ENCODE measurements at regions not wholly inside any gene's neighbourhood (a gene's known extent, or its start where the extent isn't known, plus 50 kb on each side); places are given as distances from the start of the nearest gene placed in this dataset.
"Not testable (repeated sequence)": the region's sequence is repeated elsewhere in the genome, so short reads cannot be mapped to it uniquely, and the experiment has no call there.

DNA sequence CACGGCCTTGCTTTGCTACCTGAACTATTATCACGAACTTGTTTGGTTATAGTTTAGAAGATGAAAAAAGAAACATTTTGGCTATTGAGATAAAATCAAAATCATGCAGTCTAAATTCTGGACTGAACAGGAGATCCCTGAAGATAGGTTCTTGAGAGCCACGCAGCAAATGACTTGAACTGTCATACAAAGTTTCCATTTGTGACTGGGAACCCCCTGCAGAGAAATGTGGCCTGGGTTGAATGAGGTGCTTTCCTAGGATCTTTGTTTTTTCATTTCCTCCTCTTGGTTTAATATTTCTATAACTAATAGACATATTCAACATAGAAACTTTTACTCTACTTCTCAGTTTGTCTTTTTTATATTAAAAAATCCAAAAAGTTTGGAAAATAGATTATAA, 184.7 kb upstream of the TRPM3 start:
- no peak overlapping the region for H3K4me3 ChIP-seq (ENCODE audit: low read depth, low read length)
- DNase-seq (ENCODE audit: low read depth) = no peak
- TF ChIP-seq, protein P1, sequence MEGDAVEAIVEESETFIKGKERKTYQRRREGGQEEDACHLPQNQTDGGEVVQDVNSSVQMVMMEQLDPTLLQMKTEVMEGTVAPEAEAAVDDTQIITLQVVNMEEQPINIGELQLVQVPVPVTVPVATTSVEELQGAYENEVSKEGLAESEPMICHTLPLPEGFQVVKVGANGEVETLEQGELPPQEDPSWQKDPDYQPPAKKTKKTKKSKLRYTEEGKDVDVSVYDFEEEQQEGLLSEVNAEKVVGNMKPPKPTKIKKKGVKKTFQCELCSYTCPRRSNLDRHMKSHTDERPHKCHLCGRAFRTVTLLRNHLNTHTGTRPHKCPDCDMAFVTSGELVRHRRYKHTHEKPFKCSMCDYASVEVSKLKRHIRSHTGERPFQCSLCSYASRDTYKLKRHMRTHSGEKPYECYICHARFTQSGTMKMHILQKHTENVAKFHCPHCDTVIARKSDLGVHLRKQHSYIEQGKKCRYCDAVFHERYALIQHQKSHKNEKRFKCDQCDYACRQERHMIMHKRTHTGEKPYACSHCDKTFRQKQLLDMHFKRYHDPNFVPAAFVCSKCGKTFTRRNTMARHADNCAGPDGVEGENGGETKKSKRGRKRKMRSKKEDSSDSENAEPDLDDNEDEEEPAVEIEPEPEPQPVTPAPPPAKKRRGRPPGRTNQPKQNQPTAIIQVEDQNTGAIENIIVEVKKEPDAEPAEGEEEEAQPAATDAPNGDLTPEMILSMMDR (IDR thresholded peaks at IDR 0.05; ENCODE audit: low read depth, low read length, missing control alignments) = no peak

DNA sequence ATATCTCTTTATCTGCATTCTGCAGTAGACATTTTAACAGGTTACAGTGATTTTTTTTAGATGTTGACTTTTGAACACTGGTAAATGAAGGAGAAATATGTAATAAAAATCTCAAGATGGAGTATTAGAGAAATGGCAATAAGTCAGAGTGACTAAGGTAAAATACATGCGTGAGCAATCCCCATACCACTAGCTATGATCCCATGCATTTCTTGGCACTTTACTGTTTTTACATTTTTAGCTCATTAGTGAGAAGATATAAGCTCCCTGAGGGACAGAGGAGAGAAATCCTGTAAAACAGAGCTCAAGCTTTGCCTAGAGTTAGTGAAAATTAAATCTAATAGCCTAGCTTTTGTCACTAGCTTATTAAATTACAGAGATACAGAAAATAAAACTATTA, 181.9 kb upstream of the TRPM3 start:
- H3K4me3 ChIP-seq (ENCODE audit: low read depth, low read length) = no peak overlapping the region
- TF ChIP-seq, protein P1 (IDR thresholded peaks at IDR 0.05; ENCODE audit: low read depth, low read length, missing control alignments) = no peak
- DNase-seq (ENCODE audit: low read depth) = no peak

GRCh38 chr9:71302776-71303175, 181.4 kb upstream of the TRPM3 start:
- H3K4me3 ChIP-seq (ENCODE audit: low read depth, low read length) = no peak overlapping the region
- DNase-seq (ENCODE audit: low read depth) = no peak
- TF ChIP-seq, protein P1 (IDR thresholded peaks at IDR 0.05; ENCODE audit: low read depth, low read length, missing control alignments) = no peak

GRCh38 chr9:71295928-71296327, 174.5 kb upstream of the TRPM3 start:
- DNase-seq (ENCODE audit: low read depth) = no peak
- TF ChIP-seq, protein P1 (IDR thresholded peaks at IDR 0.05; ENCODE audit: low read depth, low read length, missing control alignments) = no peak

DNA sequence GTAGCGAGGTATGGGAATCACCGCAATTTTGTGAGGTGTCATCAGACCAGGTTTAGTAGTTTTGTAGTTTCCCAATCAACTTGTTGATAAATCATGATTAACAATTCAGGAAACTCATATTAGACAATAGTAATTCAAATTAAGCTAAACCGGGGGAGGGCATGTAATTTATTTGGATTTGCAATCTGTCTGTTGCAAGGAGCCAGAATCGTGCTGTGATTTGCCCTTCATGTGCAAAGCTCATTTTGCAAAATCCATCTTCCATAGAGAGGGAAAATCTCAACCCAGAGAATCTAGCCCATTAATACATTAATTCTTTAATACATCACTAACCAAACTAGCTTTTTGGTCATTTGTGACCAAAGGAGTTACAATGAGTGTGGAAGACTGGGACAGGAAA, 164.7 kb upstream of the TRPM3 start:
- no peak overlapping the region for H3K4me3 ChIP-seq (ENCODE audit: low read depth, low read length)
- TF ChIP-seq, protein P1 (IDR thresholded peaks at IDR 0.05; ENCODE audit: low read depth, low read length, missing control alignments) = no peak
- DNase-seq (ENCODE audit: low read depth) = no peak

More at GRCh38 chr9:71295928-71296327, 174.5 kb upstream of the TRPM3 start:
- H3K4me3 ChIP-seq (ENCODE audit: low read depth, low read length) = no peak overlapping the region

- peak; percentile 16 for DNase-seq (ENCODE audit: low read depth)
- no peak overlapping the region for H3K4me3 ChIP-seq (ENCODE audit: low read depth, low read length)
- TF ChIP-seq, protein P1 (IDR thresholded peaks at IDR 0.05; ENCODE audit: low read depth, low read length, missing control alignments) = peak; percentile 87
Observed at GRCh38 chr9:71285191-71285656, 163.8 kb upstream of the TRPM3 start.

GRCh38 chr9:71282116-71282515, 160.7 kb upstream of the TRPM3 start:
- not testable (repeated sequence) for DNase-seq (ENCODE audit: low read depth); H3K4me3 ChIP-seq (ENCODE audit: low read depth, low read length)

Measured in GM12864 (cell line).